ENCODE measurements at regions not wholly inside any gene's neighbourhood (a gene's known extent, or its start where the extent isn't known, plus 50 kb on each side); places are given as distances from the start of the nearest gene placed in this dataset.

DNA sequence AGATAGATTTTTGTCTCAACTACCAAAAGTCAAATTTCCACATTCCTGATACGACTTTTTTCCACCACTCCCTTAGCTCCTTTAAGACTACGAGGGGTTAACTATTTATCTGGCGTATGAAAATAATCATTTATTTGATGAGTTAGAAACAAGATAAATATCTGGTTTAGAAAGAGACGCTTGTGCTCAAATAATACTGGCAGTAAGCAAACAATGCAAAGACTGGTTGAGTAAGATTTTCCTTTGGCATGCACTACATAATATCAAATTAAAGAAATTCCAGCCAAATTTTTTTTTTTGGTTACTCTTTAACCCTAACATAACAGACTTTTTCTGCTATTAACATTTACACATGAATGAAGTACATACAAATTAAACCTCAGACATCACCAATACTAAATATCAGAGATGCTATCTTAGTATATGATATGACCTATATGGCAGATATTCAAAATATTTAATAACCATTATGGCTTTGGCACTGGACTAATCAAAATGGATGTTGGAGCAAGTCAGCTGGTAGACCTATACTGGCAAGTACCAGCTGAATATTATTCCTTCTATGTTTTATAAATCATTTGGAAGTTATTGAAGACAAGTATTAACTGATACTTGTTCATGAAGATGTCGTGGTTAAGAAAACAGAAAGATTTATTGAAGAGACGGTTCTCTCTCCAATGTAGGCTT is 345.3 kb downstream of the TFAP2B start:
- Histone ChIP-seq H3K9me3 (ENCODE audit: control insufficient read depth in 2 of 3, insufficient read depth in 1 of 3, low read length in 3 of 3) (peaks cover 0 to 7% (median 5%) of the 10 kb centered on the region in 3 donors), H3K4me3 (ENCODE audit: low read length in 3 of 3) (no peak overlapping the region), H3K4me1 (ENCODE audit: control insufficient read depth in 2 of 3, insufficient read depth in 2 of 3, low read depth in 1 of 3, low read length in 3 of 3) (no peaks in the 10 kb centered on the region), H3K9ac (ENCODE audit: low read length in 3 of 3) (no peak overlapping the region), H3K36me3 (ENCODE audit: control insufficient read depth in 2 of 3, insufficient read depth in 3 of 3, low read length in 3 of 3) (no peaks in the 10 kb centered on the region), H3K27ac (ENCODE audit: low read depth in 2 of 2, low read length in 2 of 2) (no peak overlapping the region), H3K27me3 (ENCODE audit: control insufficient read depth, insufficient read depth, low read length) (no peaks in the 10 kb centered on the region)
- TF ChIP-seq, protein P1, sequence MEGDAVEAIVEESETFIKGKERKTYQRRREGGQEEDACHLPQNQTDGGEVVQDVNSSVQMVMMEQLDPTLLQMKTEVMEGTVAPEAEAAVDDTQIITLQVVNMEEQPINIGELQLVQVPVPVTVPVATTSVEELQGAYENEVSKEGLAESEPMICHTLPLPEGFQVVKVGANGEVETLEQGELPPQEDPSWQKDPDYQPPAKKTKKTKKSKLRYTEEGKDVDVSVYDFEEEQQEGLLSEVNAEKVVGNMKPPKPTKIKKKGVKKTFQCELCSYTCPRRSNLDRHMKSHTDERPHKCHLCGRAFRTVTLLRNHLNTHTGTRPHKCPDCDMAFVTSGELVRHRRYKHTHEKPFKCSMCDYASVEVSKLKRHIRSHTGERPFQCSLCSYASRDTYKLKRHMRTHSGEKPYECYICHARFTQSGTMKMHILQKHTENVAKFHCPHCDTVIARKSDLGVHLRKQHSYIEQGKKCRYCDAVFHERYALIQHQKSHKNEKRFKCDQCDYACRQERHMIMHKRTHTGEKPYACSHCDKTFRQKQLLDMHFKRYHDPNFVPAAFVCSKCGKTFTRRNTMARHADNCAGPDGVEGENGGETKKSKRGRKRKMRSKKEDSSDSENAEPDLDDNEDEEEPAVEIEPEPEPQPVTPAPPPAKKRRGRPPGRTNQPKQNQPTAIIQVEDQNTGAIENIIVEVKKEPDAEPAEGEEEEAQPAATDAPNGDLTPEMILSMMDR (IDR thresholded peaks at IDR 0.05; ENCODE audit: borderline replicate concordance, extremely low read depth, insufficient read depth), result no peak
- intact Hi-C loops (cut with DNase I), result no loop called here
- DNase-seq, result no peak
- FAIRE-seq, result no peak

DNA sequence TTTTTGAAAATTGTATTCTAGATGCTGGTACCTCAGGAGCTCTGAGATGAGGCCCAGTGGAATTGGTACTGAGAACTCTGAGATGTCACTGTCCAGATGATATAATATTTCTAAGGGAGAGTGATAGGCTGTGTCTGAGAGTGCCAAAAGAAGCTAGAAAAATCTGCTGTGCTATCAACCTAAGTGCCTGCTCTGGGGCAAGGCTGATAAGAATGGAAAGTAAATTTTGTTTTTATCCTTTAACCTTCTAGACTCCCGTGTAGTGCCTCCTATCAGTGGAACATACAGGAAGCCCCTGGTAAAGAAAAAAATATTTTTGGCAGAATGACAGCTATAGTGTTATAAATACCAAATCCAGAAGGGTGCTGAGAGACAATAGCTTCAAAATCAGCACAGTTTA is 348.2 kb downstream of the TFAP2B start:
- intact Hi-C loops (cut with DNase I), result no loop called here
- DNase-seq, result no peak
- Histone ChIP-seq H3K27me3 (ENCODE audit: control insufficient read depth, insufficient read depth, low read length) (no peaks in the 10 kb centered on the region), H3K4me3 (ENCODE audit: low read length in 3 of 3) (no peak overlapping the region), H3K27ac (ENCODE audit: low read depth in 2 of 2, low read length in 2 of 2) (no peak overlapping the region), H3K4me1 (ENCODE audit: control insufficient read depth in 2 of 3, insufficient read depth in 2 of 3, low read depth in 1 of 3, low read length in 3 of 3) (no peaks in the 10 kb centered on the region), H3K36me3 (ENCODE audit: control insufficient read depth in 2 of 3, insufficient read depth in 3 of 3, low read length in 3 of 3) (no peaks in the 10 kb centered on the region), H3K9me3 (ENCODE audit: control insufficient read depth in 2 of 3, insufficient read depth in 1 of 3, low read length in 3 of 3) (peaks cover 0 to 7% (median 5%) of the 10 kb centered on the region in 3 donors), H3K9ac (ENCODE audit: low read length in 3 of 3) (no peak overlapping the region)
- TF ChIP-seq, protein P1 (IDR thresholded peaks at IDR 0.05; ENCODE audit: borderline replicate concordance, extremely low read depth, insufficient read depth), result no peak
- FAIRE-seq, result no peak

DNA sequence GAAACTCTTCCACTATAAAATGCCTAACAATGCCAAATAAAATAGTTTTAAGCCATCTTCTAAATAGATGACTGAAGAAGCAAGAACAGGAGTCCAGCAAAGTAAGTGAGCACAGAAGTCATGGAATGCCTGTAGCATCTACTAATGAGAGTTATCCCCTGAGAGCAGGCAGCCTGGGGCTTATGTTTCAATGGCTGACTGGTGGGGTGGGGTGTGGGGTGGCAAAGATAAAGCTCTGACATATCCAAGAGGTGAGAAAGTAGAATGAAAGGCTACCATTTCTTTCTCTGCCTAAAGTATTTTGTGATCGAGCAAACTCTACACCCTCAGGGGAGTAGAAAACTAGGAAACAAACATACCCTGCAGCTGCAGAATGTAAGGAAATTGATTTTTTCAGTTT is 348.8 kb downstream of the TFAP2B start:
- intact Hi-C loops (cut with DNase I), result no loop called here
- FAIRE-seq (no peak), DNase-seq (no peak)
- TF ChIP-seq, protein P1 (IDR thresholded peaks at IDR 0.05; ENCODE audit: borderline replicate concordance, extremely low read depth, insufficient read depth), result no peak
- no peak overlapping the region for H3K27ac ChIP-seq (ENCODE audit: low read depth in 2 of 2, low read length in 2 of 2)
- peaks cover 0 to 7% (median 5%) of the 10 kb centered on the region in 3 donors for H3K9me3 ChIP-seq (ENCODE audit: control insufficient read depth in 2 of 3, insufficient read depth in 1 of 3, low read length in 3 of 3)
- H3K36me3 ChIP-seq (ENCODE audit: control insufficient read depth in 2 of 3, insufficient read depth in 3 of 3, low read length in 3 of 3), result no peaks in the 10 kb centered on the region
- no peak overlapping the region for H3K9ac ChIP-seq (ENCODE audit: low read length in 3 of 3)
- H3K4me3 ChIP-seq (ENCODE audit: low read length in 3 of 3), result no peak overlapping the region
- H3K27me3 ChIP-seq (ENCODE audit: control insufficient read depth, insufficient read depth, low read length), result no peaks in the 10 kb centered on the region
- H3K4me1 ChIP-seq (ENCODE audit: control insufficient read depth in 2 of 3, insufficient read depth in 2 of 3, low read depth in 1 of 3, low read length in 3 of 3), result no peaks in the 10 kb centered on the region

DNA sequence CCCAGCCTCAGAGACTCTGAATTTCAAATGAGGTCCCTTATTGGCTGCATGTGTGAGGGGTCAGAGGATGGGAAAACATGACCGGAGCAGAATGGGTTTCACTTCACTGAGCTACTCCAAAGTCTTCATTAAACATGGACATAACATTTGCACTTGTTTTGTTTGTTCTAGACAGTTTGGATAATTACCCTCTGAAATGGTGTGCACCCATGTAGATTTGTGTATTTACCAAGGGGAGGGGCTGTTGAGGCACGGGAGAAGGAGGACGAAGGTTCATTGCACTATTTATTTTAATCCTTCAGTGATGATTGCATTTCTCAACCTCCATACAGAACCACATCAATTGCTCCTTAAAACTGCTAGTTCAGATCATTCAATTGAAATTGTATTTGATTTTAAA is 364.2 kb downstream of the TFAP2B start:
- intact Hi-C loops (cut with DNase I), result no loop called here
- Histone ChIP-seq H3K9me3 (ENCODE audit: control insufficient read depth in 2 of 3, insufficient read depth in 1 of 3, low read length in 3 of 3) (no peaks in the 10 kb centered on the region), H3K9ac (ENCODE audit: low read length in 3 of 3) (no peak overlapping the region), H3K27me3 (ENCODE audit: control insufficient read depth, insufficient read depth, low read length) (no peaks in the 10 kb centered on the region), H3K36me3 (ENCODE audit: control insufficient read depth in 2 of 3, insufficient read depth in 3 of 3, low read length in 3 of 3) (no peaks in the 10 kb centered on the region), H3K27ac (ENCODE audit: low read depth in 2 of 2, low read length in 2 of 2) (no peak overlapping the region), H3K4me3 (ENCODE audit: low read length in 3 of 3) (peak overlapping the region in 2 of 3 donors; percentile 17 to 21), H3K4me1 (ENCODE audit: control insufficient read depth in 2 of 3, insufficient read depth in 2 of 3, low read depth in 1 of 3, low read length in 3 of 3) (no peaks in the 10 kb centered on the region)
- DNase-seq, result peak in 3 of 5 donors; percentile 40 to 72 (median 65)
- FAIRE-seq, result no peak
- TF ChIP-seq, protein P1 (IDR thresholded peaks at IDR 0.05; ENCODE audit: borderline replicate concordance, extremely low read depth, insufficient read depth), result no peak

Data from kidney (tissue), 13 donors.